Neuronal stem cell (in vitro differentiated cells): ENCODE measurements at regions not wholly inside any gene's neighbourhood (a gene's known extent, or its start where the extent isn't known, plus 50 kb on each side); places are given as distances from the start of the nearest gene placed in this dataset.

ENCODE experiments used
- DNase-seq: peaks from one replicate; pipeline ENCODE4 v3.0.0-alpha.2; 2013; ENCODE audit warnings: low spot score
- H2AFZ ChIP-seq: one replicate; pipeline ENCODE4 v1.6.1; 2013; ENCODE audit warnings: mild to moderate bottlenecking, low read length, inconsistent platforms
- H2AK5ac ChIP-seq: 2 replicates; pipeline ENCODE4 v1.6.1; 2013; ENCODE audit warnings: low read depth, mild to moderate bottlenecking, inconsistent platforms, low read length, moderate library complexity, mixed read lengths
- H2BK120ac ChIP-seq: 2 replicates; pipeline ENCODE4 v1.6.1; 2013; ENCODE audit warnings: low read depth, mild to moderate bottlenecking, inconsistent platforms, low read length, moderate library complexity, mixed read lengths
- H2BK12ac ChIP-seq: one replicate; pipeline ENCODE4 v1.6.1; 2013; ENCODE audit warnings: low read length, inconsistent platforms
- H2BK15ac ChIP-seq: 2 replicates; pipeline ENCODE4 v1.6.1; 2013; ENCODE audit warnings: mild to moderate bottlenecking, low read length, inconsistent platforms, mixed read lengths
- H2BK5ac ChIP-seq: one replicate; pipeline ENCODE4 v1.6.1; 2013; ENCODE audit warnings: inconsistent platforms, mild to moderate bottlenecking, low read length, moderate library complexity
- H3K14ac ChIP-seq: one replicate; pipeline ENCODE4 v1.6.1; 2013; ENCODE audit warnings: low read length, inconsistent platforms
- H3K18ac ChIP-seq: 2 replicates; pipeline ENCODE4 v1.6.1; 2013; ENCODE audit warnings: low read length, inconsistent platforms
- H3K23ac ChIP-seq: 2 replicates; pipeline ENCODE4 v1.6.1; 2013; ENCODE audit warnings: low read depth, mild to moderate bottlenecking, mixed read lengths, low read length, inconsistent platforms; ENCODE audit not compliant: poor library complexity
- H3K27ac ChIP-seq: replicated peaks from 3 replicates; pipeline ENCODE4 v1.5.1; 2013; ENCODE audit warnings: low read length, inconsistent platforms
- H3K27me3 ChIP-seq, 3 experiments: 2 replicates each; pipeline ENCODE4 v1.6.1; 2013; ENCODE audit warnings: low read length in 3 of 3, mild to moderate bottlenecking in 2 of 3, inconsistent platforms in 1 of 3, low read depth in 1 of 3, mixed read lengths in 1 of 3, moderate library complexity in 1 of 3; ENCODE audit not compliant: control insufficient read depth in 3 of 3, insufficient read depth in 3 of 3
- H3K36me3 ChIP-seq, 2 donors: replicated peaks in 1 of 2; 2 replicates each; pipeline ENCODE4 v1.6.1; 2013; ENCODE audit warnings: low read length in 2 of 2; ENCODE audit not compliant: control insufficient read depth in 2 of 2, insufficient read depth in 2 of 2
- H3K4ac ChIP-seq: 2 replicates; pipeline ENCODE4 v1.6.1; 2013; ENCODE audit warnings: inconsistent platforms, mild to moderate bottlenecking, low read length, moderate library complexity
- H3K4me1 ChIP-seq, 2 donors: 1 replicate in 1 of 2; 2 replicates in 1 of 2; pipeline ENCODE4 v1.6.1; 2013; ENCODE audit warnings: low read length in 2 of 2, low read depth in 1 of 2; ENCODE audit not compliant: control insufficient read depth in 2 of 2, insufficient read depth in 1 of 2
- H3K4me2 ChIP-seq: one replicate; pipeline ENCODE4 v1.6.1; 2013; ENCODE audit warnings: mild to moderate bottlenecking, low read length, inconsistent platforms; ENCODE audit not compliant: insufficient read depth, poor library complexity, severe bottlenecking
- H3K4me3 ChIP-seq, 2 donors: 2 replicates each; pipeline ENCODE4 v1.5.1; 2013; ENCODE audit warnings: low read length in 2 of 2, mild to moderate bottlenecking in 2 of 2, inconsistent platforms in 1 of 2, moderate library complexity in 1 of 2
- H3K79me1 ChIP-seq: one replicate; pipeline ENCODE4 v1.6.1; 2013; ENCODE audit warnings: low read depth, mild to moderate bottlenecking, inconsistent platforms, low read length, moderate library complexity
- H3K9ac ChIP-seq: one replicate; pipeline ENCODE4 v1.6.1; 2013; ENCODE audit warnings: mild to moderate bottlenecking, low read depth, low read length, inconsistent platforms; ENCODE audit not compliant: poor library complexity
- H3K9me3 ChIP-seq, 2 donors: replicated peaks in 1 of 2; 2 replicates each; pipeline versions ENCODE3 to v1.6.1; 2013; ENCODE audit warnings: low read length in 2 of 2, mild to moderate bottlenecking in 2 of 2, inconsistent platforms in 1 of 2, low read depth in 1 of 2, mixed read lengths in 1 of 2, moderate library complexity in 1 of 2; ENCODE audit not compliant: control insufficient read depth in 2 of 2, insufficient read depth in 1 of 2
- H4K8ac ChIP-seq: one replicate; pipeline ENCODE4 v1.6.1; 2013; ENCODE audit warnings: low read depth, mild to moderate bottlenecking, inconsistent platforms, low read length, moderate library complexity
- H4K91ac ChIP-seq: one replicate; pipeline ENCODE4 v1.6.1; 2013; ENCODE audit warnings: low read length, low read depth, mild to moderate bottlenecking, inconsistent platforms; ENCODE audit not compliant: poor library complexity
- WGBS, 2 donors: extraction: QIAGEN DNeasy Blood & Tissue Kit; methylation state at CpG; one replicate each; pipeline ENCODE4 v1.1.7; 2013; ENCODE audit warnings: missing lambda C conversion rate in 2 of 2, mixed read lengths in 1 of 2; ENCODE audit not compliant: insufficient read length in 2 of 2, insufficient replicate concordance in 1 of 2; ENCODE audit errors: extremely low coverage in 2 of 2; 5-methylcytosine and 5-hydroxymethylcytosine counted together

DNA sequence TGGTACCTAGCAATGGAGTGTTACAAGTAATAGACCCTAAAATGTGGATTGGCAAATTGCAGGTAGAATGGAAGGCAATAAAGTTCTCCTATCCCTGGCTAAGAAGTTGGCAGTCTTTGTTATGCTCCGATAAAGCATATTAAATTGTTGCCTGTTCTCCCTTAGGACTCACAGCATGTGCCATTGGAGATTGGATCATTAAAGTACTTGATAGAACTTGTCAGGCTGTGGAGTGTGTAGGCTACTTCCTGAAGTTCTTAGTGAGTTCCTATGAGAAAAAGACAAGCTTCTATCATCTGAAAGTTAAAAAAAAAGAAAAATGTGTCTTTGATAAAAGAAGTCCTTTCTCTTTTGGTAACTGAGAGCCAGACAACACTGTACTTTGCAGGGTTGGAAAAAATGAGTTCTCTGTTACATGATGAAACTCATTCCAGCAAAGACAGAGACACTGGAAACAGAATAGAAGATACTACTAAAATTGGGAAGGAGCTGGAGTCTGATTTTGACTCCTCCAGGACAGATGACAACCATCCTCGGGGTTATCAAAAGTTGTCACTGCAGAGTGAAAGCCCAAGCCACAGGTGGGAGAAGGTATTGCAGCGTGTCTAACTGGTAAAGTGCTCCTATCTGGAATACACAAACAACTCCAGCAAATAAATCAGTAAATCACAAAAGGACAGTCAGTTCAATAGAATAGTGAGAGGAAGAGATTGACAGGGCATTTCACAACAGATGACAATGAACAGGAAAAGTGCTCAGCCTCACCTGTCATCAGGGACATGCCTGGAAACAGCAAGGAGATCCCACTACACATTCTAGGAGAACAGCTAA, 87.5 kb upstream of the WDR26 start:
- no peak overlapping the region for H4K91ac ChIP-seq
- no peak overlapping the region for H3K18ac ChIP-seq
- H3K36me3 ChIP-seq, result no peaks in the 10 kb centered on the region
- H2BK12ac ChIP-seq, result no peak overlapping the region
- H3K4me1 ChIP-seq, result peaks cover 0 to 5% of the 10 kb centered on the region in 2 donors
- peaks cover 0 to 1% of the 10 kb centered on the region in 2 donors for H3K9me3 ChIP-seq
- WGBS, 2 donors, result no CpG with 5 or more reads among the region's 3 CpGs
- H3K27me3 ChIP-seq, result no peaks in the 10 kb centered on the region
- H3K23ac ChIP-seq, result no peak overlapping the region
- H3K4me2 ChIP-seq, result no peak overlapping the region
- no peak overlapping the region for H2BK15ac ChIP-seq
- no peak overlapping the region for H3K4ac ChIP-seq
- H2BK5ac ChIP-seq, result no peak overlapping the region
- no peak overlapping the region for H3K14ac ChIP-seq
- no peak for DNase-seq
- H3K79me1 ChIP-seq, result no peaks in the 10 kb centered on the region
- no peak overlapping the region for H2AK5ac ChIP-seq
- no peak overlapping the region for H3K27ac ChIP-seq
- H4K8ac ChIP-seq, result no peak overlapping the region
- no peak overlapping the region for H2AFZ ChIP-seq
- H2BK120ac ChIP-seq, result no peak overlapping the region
- H3K4me3 ChIP-seq, result no peak overlapping the region
- no peak overlapping the region for H3K9ac ChIP-seq

- Histone ChIP-seq H3K23ac (no peak overlapping the region), H3K9ac (no peak overlapping the region), H3K4me3 (no peak overlapping the region), H3K79me1 (no peaks in the 10 kb centered on the region), H3K36me3 (no peaks in the 10 kb centered on the region), H3K27me3 (no peaks in the 10 kb centered on the region), H2AFZ (no peak overlapping the region), H3K27ac (no peak overlapping the region), H3K4me2 (no peak overlapping the region), H2BK120ac (no peak overlapping the region), H2AK5ac (no peak overlapping the region), H2BK15ac (no peak overlapping the region), H3K4ac (no peak overlapping the region), H2BK12ac (no peak overlapping the region), H2BK5ac (no peak overlapping the region), H3K4me1 (peaks cover 0 to 5% of the 10 kb centered on the region in 2 donors), H4K91ac (no peak overlapping the region), H3K9me3 (peaks cover 0 to 1% of the 10 kb centered on the region in 2 donors), H3K18ac (no peak overlapping the region), H4K8ac (no peak overlapping the region), H3K14ac (no peak overlapping the region)
- no peak for DNase-seq
These were observed 89.1 kb upstream of the WDR26 start for GRCh38 chr1:224523676-224524075.

DNA sequence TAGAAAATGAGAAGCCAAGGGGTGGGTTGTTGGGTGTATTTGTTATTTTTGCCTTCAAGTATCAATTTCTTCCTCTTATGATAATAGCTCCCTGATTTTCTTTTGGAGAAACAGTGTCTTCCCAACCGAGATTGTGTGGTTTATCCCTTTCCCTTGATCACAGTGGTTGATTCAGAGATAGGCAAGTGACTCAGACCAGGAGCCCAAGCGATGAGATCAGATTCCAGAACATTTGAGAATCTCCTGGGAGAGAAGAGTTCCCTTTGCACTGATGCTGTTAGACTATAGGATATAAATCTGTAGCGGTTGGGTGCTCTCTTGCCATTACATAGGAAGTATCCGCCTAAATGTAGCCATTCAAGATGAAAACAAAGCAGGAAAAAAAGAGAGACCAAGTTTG, 90.1 kb upstream of the WDR26 start:
- H3K14ac ChIP-seq, result no peak overlapping the region
- H3K4me2 ChIP-seq, result no peak overlapping the region
- H3K23ac ChIP-seq, result no peak overlapping the region
- no peak overlapping the region for H4K8ac ChIP-seq
- H3K9me3 ChIP-seq, result peaks cover 0 to 1% of the 10 kb centered on the region in 2 donors
- H3K36me3 ChIP-seq, result no peaks in the 10 kb centered on the region
- H3K27me3 ChIP-seq, result no peaks in the 10 kb centered on the region
- H3K4me1 ChIP-seq, result peaks cover 0 to 5% of the 10 kb centered on the region in 2 donors
- H2AFZ ChIP-seq, result no peak overlapping the region
- H4K91ac ChIP-seq, result no peak overlapping the region
- no peak overlapping the region for H2AK5ac ChIP-seq
- no CpG with 5 or more reads among the region's 4 CpGs for WGBS, 2 donors
- H3K4ac ChIP-seq, result no peak overlapping the region
- H3K18ac ChIP-seq, result no peak overlapping the region
- H2BK120ac ChIP-seq, result no peak overlapping the region
- H3K9ac ChIP-seq, result no peak overlapping the region
- no peak overlapping the region for H3K27ac ChIP-seq
- no peak overlapping the region for H2BK12ac ChIP-seq
- H2BK5ac ChIP-seq, result no peak overlapping the region
- no peak overlapping the region for H2BK15ac ChIP-seq
- DNase-seq, result no peak
- H3K4me3 ChIP-seq, result no peak overlapping the region
- H3K79me1 ChIP-seq, result no peaks in the 10 kb centered on the region

DNA sequence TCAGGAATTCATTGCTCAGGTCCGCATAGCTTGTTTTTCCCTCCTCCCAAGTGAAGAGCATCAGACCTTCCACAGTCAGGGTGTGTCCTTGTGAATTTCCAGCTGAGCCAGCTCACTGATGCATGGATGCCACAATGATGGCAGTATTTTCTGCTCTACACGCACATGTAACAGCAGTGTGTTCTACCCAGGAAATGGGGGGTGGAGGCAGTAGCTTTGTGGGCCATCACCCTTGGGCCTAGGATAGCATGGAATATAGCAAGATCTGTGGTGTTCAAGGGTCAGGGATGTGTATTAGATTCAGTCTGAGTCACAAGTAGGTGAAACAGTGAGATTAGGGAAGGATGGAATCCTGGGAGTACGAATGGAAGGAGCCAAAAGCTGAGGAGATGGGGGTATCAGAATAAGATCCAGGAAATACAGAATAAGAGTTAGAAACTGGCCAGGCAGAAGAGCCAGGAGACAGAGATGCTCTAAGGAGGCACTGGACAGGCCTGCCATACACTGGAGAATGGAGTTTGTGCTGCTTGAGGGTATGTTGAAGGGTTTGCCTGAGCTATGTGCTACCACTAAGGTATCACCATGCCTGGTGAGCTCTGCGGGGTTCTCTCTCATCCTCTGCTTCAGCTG, 90.6 kb upstream of the CNIH3 start:
- Histone ChIP-seq H2BK12ac (no peak overlapping the region), H2AK5ac (no peak overlapping the region), H4K8ac (no peak overlapping the region), H4K91ac (no peak overlapping the region), H3K4ac (no peak overlapping the region), H3K9me3 (peaks cover 0 to 1% of the 10 kb centered on the region in 2 donors), H3K4me3 (no peak overlapping the region), H3K4me1 (peaks cover 0 to 5% of the 10 kb centered on the region in 2 donors), H3K18ac (no peak overlapping the region), H2BK15ac (no peak overlapping the region), H3K14ac (no peak overlapping the region), H3K27me3 (no peaks in the 10 kb centered on the region), H2BK5ac (no peak overlapping the region), H3K79me1 (no peaks in the 10 kb centered on the region), H3K36me3 (no peaks in the 10 kb centered on the region), H3K9ac (no peak overlapping the region), H2BK120ac (no peak overlapping the region), H3K27ac (no peak overlapping the region), H3K4me2 (no peak overlapping the region), H2AFZ (no peak overlapping the region), H3K23ac (no peak overlapping the region)
- WGBS, 2 donors, result no CpG with 5 or more reads among the region's 4 CpGs
- DNase-seq, result no peak
